GM18505 (cell line): ENCODE measurements at regions not wholly inside any gene's neighbourhood (a gene's known extent, or its start where the extent isn't known, plus 50 kb on each side); places are given as distances from the start of the nearest gene placed in this dataset.

Experiments used
- ATAC-seq: cut with Tn5 transposase; IDR thresholded peaks from one replicate; pipeline ENCODE4 v1.9.1; 2021; ENCODE audit not compliant: unreplicated experiment
- POLR2A ChIP-seq: IDR thresholded peaks from 4 replicates; pipeline ENCODE4 v1.6.1; 2011; ENCODE audit warnings: borderline replicate concordance; ENCODE audit not compliant: insufficient read depth, insufficient read length; ENCODE audit errors: extremely low read depth

- ATAC-seq, result no peak
- TF ChIP-seq POLR2A, result no peak
Observed at GRCh38 chr6:111950661-111951496, 77.6 kb upstream of the FYN start.

GRCh38 chr6:111951497-111952085 is 78.3 kb upstream of the FYN start:
- ATAC-seq, result no peak
- no peak for TF ChIP-seq POLR2A

GRCh38 chr6:111952274-111952673 is 79.0 kb upstream of the FYN start:
- ATAC-seq, result no peak
- no peak for TF ChIP-seq POLR2A

GRCh38 chr6:111952821-111953540 is 79.7 kb upstream of the FYN start:
- TF ChIP-seq POLR2A, result no peak
- no peak for ATAC-seq

- TF ChIP-seq POLR2A, result no peak
- ATAC-seq, result no peak
Observed at GRCh38 chr6:111956098-111956497, 82.8 kb upstream of the FYN start.

- TF ChIP-seq POLR2A, result no peak
- no peak for ATAC-seq
Observed at GRCh38 chr6:111957623-111958315, 84.5 kb upstream of the FYN start.

GRCh38 chr6:111958534-111958933 is 85.3 kb upstream of the FYN start:
- no peak for TF ChIP-seq POLR2A
- ATAC-seq, result no peak

GRCh38 chr6:111959766-111960165 is 86.5 kb upstream of the FYN start:
- ATAC-seq, result no peak
- no peak for TF ChIP-seq POLR2A

- no peak for TF ChIP-seq POLR2A
- ATAC-seq, result no peak
Observed at GRCh38 chr6:111967131-111967530, 86.8 kb upstream of the CCN6 start.

GRCh38 chr6:111970426-111970825 is 83.5 kb upstream of the CCN6 start:
- no peak for ATAC-seq
- no peak for TF ChIP-seq POLR2A

GRCh38 chr6:111971181-111971841 is 82.6 kb upstream of the CCN6 start:
- ATAC-seq, result no peak
- no peak for TF ChIP-seq POLR2A

GRCh38 chr6:111971866-111972532 is 81.9 kb upstream of the CCN6 start:
- ATAC-seq, result no peak
- TF ChIP-seq POLR2A, result no peak
